A673 (cell line): ENCODE measurements at regions not wholly inside any gene's neighbourhood (a gene's known extent, or its start where the extent isn't known, plus 50 kb on each side); places are given as distances from the start of the nearest gene placed in this dataset.

ENCODE experiments used
- EZH2 ChIP-seq: fragments of 200-600 bp; sonication (generic); IDR thresholded peaks from 2 replicates; pipeline ENCODE4 v1.6.1; 2017; ENCODE audit warnings: borderline replicate concordance, low read depth, mild to moderate bottlenecking, mixed read lengths, antibody characterized with exemption, low read length; ENCODE audit not compliant: poor library complexity, severe bottlenecking
- TF ChIP-seq, protein P1 (sequence below): fragments of 300-800, 200-600 bp; sonication (generic); conservative IDR thresholded peaks from 2 replicates; pipeline ENCODE4 v1.5.1; 2017; ENCODE audit warnings: low read depth, mild to moderate bottlenecking, antibody characterized with exemption, low read length, moderate library complexity, mixed read lengths

DNA sequence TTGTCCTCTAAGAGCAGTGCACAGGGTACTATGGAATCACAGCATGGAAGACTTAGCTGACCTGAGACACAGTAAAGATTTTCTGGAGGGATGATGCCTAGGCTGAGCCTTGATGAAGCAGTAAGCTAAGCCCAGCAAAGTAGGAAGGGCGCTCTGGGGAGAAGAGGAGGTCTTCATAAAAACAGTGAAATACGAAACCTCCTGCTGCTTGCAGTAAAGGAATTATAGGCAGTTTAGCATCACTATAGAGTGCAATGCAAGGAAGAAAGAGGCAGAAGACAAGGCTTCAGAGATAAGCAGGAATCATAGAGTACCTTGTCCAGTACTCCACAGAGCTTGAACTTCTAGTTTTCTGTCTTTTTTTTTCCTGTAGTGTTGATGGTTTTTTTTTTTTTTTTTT is 555.7 kb upstream of the CADM1 start:
- TF ChIP-seq, protein P1, sequence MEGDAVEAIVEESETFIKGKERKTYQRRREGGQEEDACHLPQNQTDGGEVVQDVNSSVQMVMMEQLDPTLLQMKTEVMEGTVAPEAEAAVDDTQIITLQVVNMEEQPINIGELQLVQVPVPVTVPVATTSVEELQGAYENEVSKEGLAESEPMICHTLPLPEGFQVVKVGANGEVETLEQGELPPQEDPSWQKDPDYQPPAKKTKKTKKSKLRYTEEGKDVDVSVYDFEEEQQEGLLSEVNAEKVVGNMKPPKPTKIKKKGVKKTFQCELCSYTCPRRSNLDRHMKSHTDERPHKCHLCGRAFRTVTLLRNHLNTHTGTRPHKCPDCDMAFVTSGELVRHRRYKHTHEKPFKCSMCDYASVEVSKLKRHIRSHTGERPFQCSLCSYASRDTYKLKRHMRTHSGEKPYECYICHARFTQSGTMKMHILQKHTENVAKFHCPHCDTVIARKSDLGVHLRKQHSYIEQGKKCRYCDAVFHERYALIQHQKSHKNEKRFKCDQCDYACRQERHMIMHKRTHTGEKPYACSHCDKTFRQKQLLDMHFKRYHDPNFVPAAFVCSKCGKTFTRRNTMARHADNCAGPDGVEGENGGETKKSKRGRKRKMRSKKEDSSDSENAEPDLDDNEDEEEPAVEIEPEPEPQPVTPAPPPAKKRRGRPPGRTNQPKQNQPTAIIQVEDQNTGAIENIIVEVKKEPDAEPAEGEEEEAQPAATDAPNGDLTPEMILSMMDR, result no peak
- TF ChIP-seq EZH2, result no peak
